Liver (tissue), 8 donors: ENCODE measurements at regions not wholly inside any gene's neighbourhood (a gene's known extent, or its start where the extent isn't known, plus 50 kb on each side); places are given as distances from the start of the nearest gene placed in this dataset.

Experiments
- DNase-seq: peaks from one replicate; pipeline ENCODE4 v3.0.0-alpha.2; 2017; ENCODE audit warnings: low spot score
- H3K27ac ChIP-seq, 2 donors: one replicate each; pipeline ENCODE4 v1.7.0; 2013; ENCODE audit warnings: inconsistent platforms in 2 of 2, low read length in 2 of 2, control low read depth in 1 of 2, low read depth in 1 of 2, mild to moderate bottlenecking in 1 of 2
- H3K27me3 ChIP-seq, 4 donors: one replicate each; pipeline versions ENCODE4 v1.6.1 to v1.7.0; 2013; ENCODE audit warnings: low read length in 3 of 4, inconsistent platforms in 1 of 4, mild to moderate bottlenecking in 1 of 4, moderate library complexity in 1 of 4; ENCODE audit not compliant: control insufficient read depth in 4 of 4, insufficient read depth in 4 of 4
- H3K36me3 ChIP-seq, 4 donors: one replicate each; pipeline versions ENCODE4 v1.6.1 to v1.7.0; 2013; ENCODE audit warnings: low read length in 3 of 4, mild to moderate bottlenecking in 3 of 4, low read depth in 1 of 4, moderate library complexity in 1 of 4; ENCODE audit not compliant: control insufficient read depth in 4 of 4, insufficient read depth in 3 of 4
- H3K4me1 ChIP-seq, 4 donors: one replicate each; pipeline versions ENCODE4 v1.6.1 to v1.7.0; 2013; ENCODE audit warnings: low read length in 3 of 4, mild to moderate bottlenecking in 3 of 4, moderate library complexity in 1 of 4; ENCODE audit not compliant: control insufficient read depth in 4 of 4, insufficient read depth in 4 of 4
- H3K4me3 ChIP-seq, 3 donors: one replicate each; pipeline versions ENCODE4 v1.6.1 to v1.7.0; 2013; ENCODE audit warnings: low read length in 3 of 3, control low read depth in 1 of 3, low read depth in 1 of 3, mild to moderate bottlenecking in 1 of 3
- H3K9ac ChIP-seq, 2 donors: one replicate each; pipeline ENCODE4 v1.7.0; 2013; ENCODE audit warnings: low read length in 2 of 2, mild to moderate bottlenecking in 2 of 2, moderate library complexity in 2 of 2, control low read depth in 1 of 2, low read depth in 1 of 2
- H3K9me3 ChIP-seq, 4 donors: one replicate each; pipeline versions ENCODE4 v1.6.1 to v1.7.0; 2013; ENCODE audit warnings: low read length in 3 of 4; ENCODE audit not compliant: control insufficient read depth in 4 of 4
- FOXA1 ChIP-seq: IDR thresholded peaks from 2 replicates; pipeline ENCODE4 v1.6.1; 2016; ENCODE audit warnings: antibody characterized with exemption
- FOXA2 ChIP-seq: IDR thresholded peaks from 2 replicates; pipeline ENCODE4 v1.6.1; 2016; ENCODE audit warnings: antibody characterized with exemption
- GABPA ChIP-seq, 2 donors: IDR thresholded peaks in 1 of 2; conservative IDR thresholded peaks in 1 of 2; 2 replicates each; pipeline ENCODE4 v1.6.1; 2016; ENCODE audit warnings: antibody characterized with exemption in 2 of 2, mild to moderate bottlenecking in 1 of 2, moderate library complexity in 1 of 2
- HNF4A ChIP-seq, 2 donors: conservative IDR thresholded peaks; 2 replicates each; pipeline ENCODE4 v1.6.1; 2016; ENCODE audit warnings: antibody characterized with exemption in 2 of 2, mild to moderate bottlenecking in 2 of 2
- HNF4G ChIP-seq: IDR thresholded peaks from 2 replicates; pipeline ENCODE4 v1.6.1; 2016; ENCODE audit warnings: antibody characterized with exemption
- JUND ChIP-seq, 2 donors: IDR thresholded peaks; 2 replicates each; pipeline ENCODE4 v1.6.1; 2016; ENCODE audit warnings: antibody characterized with exemption in 2 of 2
- NR2F2 ChIP-seq: IDR thresholded peaks from 2 replicates; pipeline ENCODE4 v1.6.1; 2016; ENCODE audit warnings: antibody characterized with exemption
- RAD21 ChIP-seq, 2 donors: IDR thresholded peaks; 2 replicates each; pipeline ENCODE4 v1.6.1; 2016; ENCODE audit warnings: antibody characterized with exemption in 2 of 2, mild to moderate bottlenecking in 2 of 2
- RXRA ChIP-seq, 2 donors: IDR thresholded peaks; 2 replicates each; pipeline ENCODE4 v1.6.1; 2017 to 2018; ENCODE audit warnings: antibody characterized with exemption in 2 of 2, mild to moderate bottlenecking in 1 of 2
- TAF1 ChIP-seq: conservative IDR thresholded peaks from 2 replicates; pipeline ENCODE4 v1.6.1; 2016; ENCODE audit warnings: antibody characterized with exemption, mild to moderate bottlenecking
- YY1 ChIP-seq: IDR thresholded peaks from 2 replicates; pipeline ENCODE4 v1.6.1; 2016; ENCODE audit warnings: antibody characterized with exemption, mild to moderate bottlenecking
- WGBS: extraction: QIAGEN DNeasy Blood & Tissue Kit; methylation state at CpG from one replicate; pipeline ENCODE4 v1.1.7; 2013; 5-methylcytosine and 5-hydroxymethylcytosine counted together
- TF ChIP-seq, protein P1 (sequence below): IDR thresholded peaks from 2 replicates; pipeline ENCODE4 v1.6.1; 2016; ENCODE audit warnings: antibody characterized with exemption
- TF ChIP-seq, protein P2 (sequence below): fragments of 150-350 bp; IDR thresholded peaks from 2 replicates; pipeline ENCODE4 v1.5.1; 2017; ENCODE audit warnings: improper control_type of control experiment, low read depth, low read length; ENCODE audit not compliant: missing input control
- TF ChIP-seq, protein P3 (sequence below): IDR thresholded peaks from 2 replicates; pipeline ENCODE4 v1.6.1; 2016; ENCODE audit warnings: antibody characterized with exemption, mild to moderate bottlenecking
- TF ChIP-seq, protein P4 (sequence below): IDR thresholded peaks from 2 replicates; pipeline ENCODE4 v1.6.1; 2016; ENCODE audit warnings: antibody characterized with exemption
- TF ChIP-seq, protein P5 (sequence below): IDR thresholded peaks from 2 replicates; pipeline ENCODE4 v1.6.1; 2016; ENCODE audit warnings: antibody characterized with exemption
- donor health status: healthy.
- donor health status: healthy.
- donor health status: healthy.
- donor health status: healthy.
- donor health status: healthy.

DNA sequence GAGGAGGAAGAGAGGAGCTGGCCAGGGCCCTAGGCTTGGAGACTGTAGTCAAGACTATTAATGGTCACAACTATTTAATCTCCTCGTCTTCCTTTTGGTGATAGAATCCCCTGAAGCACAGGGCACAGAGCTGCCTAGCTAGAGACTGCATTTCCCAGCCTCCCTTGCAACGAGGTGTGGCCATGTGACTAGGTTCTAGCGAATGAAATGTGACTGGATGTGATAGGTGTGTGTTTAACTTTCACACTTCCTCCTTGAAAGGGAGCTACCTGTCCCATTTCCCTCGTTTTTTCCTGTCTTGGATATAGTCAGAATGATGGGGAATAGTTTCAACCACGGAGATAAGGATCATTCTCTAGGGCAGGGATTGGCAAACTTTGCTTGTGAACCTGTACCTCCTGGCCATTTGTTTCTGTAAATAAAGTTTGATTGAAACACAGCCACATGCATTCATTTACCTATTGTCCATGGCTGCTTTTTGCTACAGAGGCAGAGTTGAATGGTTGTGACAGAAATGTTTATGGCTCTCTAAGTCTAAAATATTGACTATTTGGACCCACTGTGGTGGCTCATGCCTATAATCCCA is 313.5 kb downstream of the MIAT start:
- H3K36me3 ChIP-seq: no peaks in the 10 kb centered on the region
- peaks cover 0 to 6% (median 0%) of the 10 kb centered on the region in 4 donors for H3K27me3 ChIP-seq
- no peak overlapping the region for H3K27ac ChIP-seq
- DNase-seq: no peak
- no peak overlapping the region for H3K4me3 ChIP-seq
- H3K4me1 ChIP-seq: no peaks in the 10 kb centered on the region
- no peaks in the 10 kb centered on the region for H3K9me3 ChIP-seq
- no peak for TF ChIP-seq RXRA (IDR thresholded peaks at IDR 0.05)
- TF ChIP-seq HNF4A (conservative IDR thresholded peaks at IDR 0.05): no peak
- no peak for TF ChIP-seq YY1
- no peak for TF ChIP-seq TAF1
- no peak for TF ChIP-seq NR2F2
- TF ChIP-seq FOXA1: no peak
- TF ChIP-seq JUND (IDR thresholded peaks at IDR 0.05): no peak
- TF ChIP-seq HNF4G: no peak
- TF ChIP-seq, protein P1, sequence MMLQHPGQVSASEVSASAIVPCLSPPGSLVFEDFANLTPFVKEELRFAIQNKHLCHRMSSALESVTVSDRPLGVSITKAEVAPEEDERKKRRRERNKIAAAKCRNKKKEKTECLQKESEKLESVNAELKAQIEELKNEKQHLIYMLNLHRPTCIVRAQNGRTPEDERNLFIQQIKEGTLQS: no peak
- no peak for TF ChIP-seq FOXA2
- TF ChIP-seq, protein P2, sequence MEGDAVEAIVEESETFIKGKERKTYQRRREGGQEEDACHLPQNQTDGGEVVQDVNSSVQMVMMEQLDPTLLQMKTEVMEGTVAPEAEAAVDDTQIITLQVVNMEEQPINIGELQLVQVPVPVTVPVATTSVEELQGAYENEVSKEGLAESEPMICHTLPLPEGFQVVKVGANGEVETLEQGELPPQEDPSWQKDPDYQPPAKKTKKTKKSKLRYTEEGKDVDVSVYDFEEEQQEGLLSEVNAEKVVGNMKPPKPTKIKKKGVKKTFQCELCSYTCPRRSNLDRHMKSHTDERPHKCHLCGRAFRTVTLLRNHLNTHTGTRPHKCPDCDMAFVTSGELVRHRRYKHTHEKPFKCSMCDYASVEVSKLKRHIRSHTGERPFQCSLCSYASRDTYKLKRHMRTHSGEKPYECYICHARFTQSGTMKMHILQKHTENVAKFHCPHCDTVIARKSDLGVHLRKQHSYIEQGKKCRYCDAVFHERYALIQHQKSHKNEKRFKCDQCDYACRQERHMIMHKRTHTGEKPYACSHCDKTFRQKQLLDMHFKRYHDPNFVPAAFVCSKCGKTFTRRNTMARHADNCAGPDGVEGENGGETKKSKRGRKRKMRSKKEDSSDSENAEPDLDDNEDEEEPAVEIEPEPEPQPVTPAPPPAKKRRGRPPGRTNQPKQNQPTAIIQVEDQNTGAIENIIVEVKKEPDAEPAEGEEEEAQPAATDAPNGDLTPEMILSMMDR: no peak
- TF ChIP-seq, protein P3, sequence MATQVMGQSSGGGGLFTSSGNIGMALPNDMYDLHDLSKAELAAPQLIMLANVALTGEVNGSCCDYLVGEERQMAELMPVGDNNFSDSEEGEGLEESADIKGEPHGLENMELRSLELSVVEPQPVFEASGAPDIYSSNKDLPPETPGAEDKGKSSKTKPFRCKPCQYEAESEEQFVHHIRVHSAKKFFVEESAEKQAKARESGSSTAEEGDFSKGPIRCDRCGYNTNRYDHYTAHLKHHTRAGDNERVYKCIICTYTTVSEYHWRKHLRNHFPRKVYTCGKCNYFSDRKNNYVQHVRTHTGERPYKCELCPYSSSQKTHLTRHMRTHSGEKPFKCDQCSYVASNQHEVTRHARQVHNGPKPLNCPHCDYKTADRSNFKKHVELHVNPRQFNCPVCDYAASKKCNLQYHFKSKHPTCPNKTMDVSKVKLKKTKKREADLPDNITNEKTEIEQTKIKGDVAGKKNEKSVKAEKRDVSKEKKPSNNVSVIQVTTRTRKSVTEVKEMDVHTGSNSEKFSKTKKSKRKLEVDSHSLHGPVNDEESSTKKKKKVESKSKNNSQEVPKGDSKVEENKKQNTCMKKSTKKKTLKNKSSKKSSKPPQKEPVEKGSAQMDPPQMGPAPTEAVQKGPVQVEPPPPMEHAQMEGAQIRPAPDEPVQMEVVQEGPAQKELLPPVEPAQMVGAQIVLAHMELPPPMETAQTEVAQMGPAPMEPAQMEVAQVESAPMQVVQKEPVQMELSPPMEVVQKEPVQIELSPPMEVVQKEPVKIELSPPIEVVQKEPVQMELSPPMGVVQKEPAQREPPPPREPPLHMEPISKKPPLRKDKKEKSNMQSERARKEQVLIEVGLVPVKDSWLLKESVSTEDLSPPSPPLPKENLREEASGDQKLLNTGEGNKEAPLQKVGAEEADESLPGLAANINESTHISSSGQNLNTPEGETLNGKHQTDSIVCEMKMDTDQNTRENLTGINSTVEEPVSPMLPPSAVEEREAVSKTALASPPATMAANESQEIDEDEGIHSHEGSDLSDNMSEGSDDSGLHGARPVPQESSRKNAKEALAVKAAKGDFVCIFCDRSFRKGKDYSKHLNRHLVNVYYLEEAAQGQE: no peak
- TF ChIP-seq GABPA (IDR thresholded peaks at IDR 0.05 in 1 of 2, conservative IDR thresholded peaks at IDR 0.05 in 1 of 2): no peak
- TF ChIP-seq, protein P4, sequence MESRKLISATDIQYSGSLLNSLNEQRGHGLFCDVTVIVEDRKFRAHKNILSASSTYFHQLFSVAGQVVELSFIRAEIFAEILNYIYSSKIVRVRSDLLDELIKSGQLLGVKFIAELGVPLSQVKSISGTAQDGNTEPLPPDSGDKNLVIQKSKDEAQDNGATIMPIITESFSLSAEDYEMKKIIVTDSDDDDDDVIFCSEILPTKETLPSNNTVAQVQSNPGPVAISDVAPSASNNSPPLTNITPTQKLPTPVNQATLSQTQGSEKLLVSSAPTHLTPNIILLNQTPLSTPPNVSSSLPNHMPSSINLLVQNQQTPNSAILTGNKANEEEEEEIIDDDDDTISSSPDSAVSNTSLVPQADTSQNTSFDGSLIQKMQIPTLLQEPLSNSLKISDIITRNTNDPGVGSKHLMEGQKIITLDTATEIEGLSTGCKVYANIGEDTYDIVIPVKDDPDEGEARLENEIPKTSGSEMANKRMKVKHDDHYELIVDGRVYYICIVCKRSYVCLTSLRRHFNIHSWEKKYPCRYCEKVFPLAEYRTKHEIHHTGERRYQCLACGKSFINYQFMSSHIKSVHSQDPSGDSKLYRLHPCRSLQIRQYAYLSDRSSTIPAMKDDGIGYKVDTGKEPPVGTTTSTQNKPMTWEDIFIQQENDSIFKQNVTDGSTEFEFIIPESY: no peak
- TF ChIP-seq, protein P5, sequence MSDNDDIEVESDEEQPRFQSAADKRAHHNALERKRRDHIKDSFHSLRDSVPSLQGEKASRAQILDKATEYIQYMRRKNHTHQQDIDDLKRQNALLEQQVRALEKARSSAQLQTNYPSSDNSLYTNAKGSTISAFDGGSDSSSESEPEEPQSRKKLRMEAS: no peak
- no peak overlapping the region for H3K9ac ChIP-seq
- 18% methylated on average over 5 of the region's 5 CpGs for WGBS

DNA sequence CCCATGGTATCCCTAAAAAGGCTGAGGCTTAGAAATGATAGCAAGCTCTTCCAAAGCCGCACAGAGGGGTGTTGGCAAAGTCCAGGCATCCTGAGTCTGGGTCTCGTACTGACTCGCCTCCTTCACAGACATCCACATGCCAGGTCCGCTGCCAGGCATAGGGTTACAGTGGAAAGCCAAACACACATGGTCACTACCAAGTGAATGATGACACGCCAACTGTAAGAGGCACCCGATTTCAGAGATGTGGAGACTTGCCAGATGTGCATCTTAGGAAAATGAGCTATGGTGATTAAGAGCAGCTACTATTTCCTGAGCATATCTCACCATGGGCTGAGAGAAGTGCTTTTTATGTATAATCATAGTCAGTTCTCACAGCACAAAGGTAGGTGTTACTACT is 314.9 kb downstream of the MIAT start:
- 81% methylated on average over 6 of the region's 6 CpGs for WGBS
- DNase-seq: no peak
- H3K9me3 ChIP-seq: no peaks in the 10 kb centered on the region
- no peak overlapping the region for H3K27ac ChIP-seq
- no peak overlapping the region for H3K9ac ChIP-seq
- peaks cover 0 to 6% (median 0%) of the 10 kb centered on the region in 4 donors for H3K27me3 ChIP-seq
- no peaks in the 10 kb centered on the region for H3K36me3 ChIP-seq
- no peaks in the 10 kb centered on the region for H3K4me1 ChIP-seq
- H3K4me3 ChIP-seq: no peak overlapping the region
- TF ChIP-seq FOXA2 (no peak), RAD21 (IDR thresholded peaks at IDR 0.05) (no peak), TAF1 (no peak), RXRA (IDR thresholded peaks at IDR 0.05) (no peak), HNF4G (no peak), YY1 (no peak), GABPA (IDR thresholded peaks at IDR 0.05 in 1 of 2, conservative IDR thresholded peaks at IDR 0.05 in 1 of 2) (no peak), HNF4A (conservative IDR thresholded peaks at IDR 0.05) (no peak)
- TF ChIP-seq, protein P2: no peak
- TF ChIP-seq, protein P1: no peak
- TF ChIP-seq, protein P5: no peak
